Upper lobe of left lung (tissue), 6 donors: ENCODE measurements at regions not wholly inside any gene's neighbourhood (a gene's known extent, or its start where the extent isn't known, plus 50 kb on each side); places are given as distances from the start of the nearest gene placed in this dataset.

Experiments used
- ATAC-seq, 2 donors: fragments of 200-7000 bp; cut with Tn5 transposase; one replicate each; pipeline ENCODE4 v1.9.1; 2022; ENCODE audit warnings: mild to moderate bottlenecking in 2 of 2, moderate library complexity in 2 of 2; ENCODE audit not compliant: low FRiP score in 2 of 2
- DNase-seq, 2 donors: peaks; one replicate each; pipeline ENCODE4 v3.0.0-alpha.2; 2019 to 2020
- H3K27ac ChIP-seq, 4 donors: fragments of 200-600 bp; sonication (generic); one replicate each; pipeline ENCODE4 v1.5.1; 2016 to 2019
- H3K27me3 ChIP-seq, 4 donors: fragments of 200-600 bp; sonication (generic); one replicate each; pipeline ENCODE4 v1.5.1; 2017 to 2019
- H3K36me3 ChIP-seq, 4 donors: fragments of 200-600 bp; sonication (generic); one replicate each; pipeline ENCODE4 v1.5.1; 2016 to 2019
- H3K4me1 ChIP-seq, 4 donors: fragments of 200-600 bp; sonication (generic); one replicate each; pipeline ENCODE4 v1.5.1; 2018 to 2019
- H3K4me3 ChIP-seq, 4 donors: fragments of 200-600 bp; sonication (generic); one replicate each; pipeline ENCODE4 v1.5.1; 2017 to 2019; ENCODE audit warnings: mild to moderate bottlenecking in 2 of 4, moderate library complexity in 1 of 4
- H3K9me3 ChIP-seq, 4 donors: fragments of 200-600 bp; sonication (generic); one replicate each; pipeline ENCODE4 v1.5.1; 2018 to 2019
- CTCF ChIP-seq, 6 experiments: fragments of 450-650 bp in 4 of 6; fragments of 200-600 bp in 2 of 6; sonication (generic) in 2 of 6; IDR thresholded peaks; one replicate each; pipeline ENCODE4 v1.5.1; 2016 to 2019; ENCODE audit warnings: antibody characterized with exemption in 6 of 6
- EP300 ChIP-seq, 4 donors: sonication (generic); formaldehyde crosslinking; IDR thresholded peaks; one replicate each; pipeline ENCODE4 v1.5.1; 2017; ENCODE audit warnings: antibody characterized with exemption in 4 of 4, control low read depth in 2 of 4
- POLR2A ChIP-seq, 4 donors: fragments of 450-650 bp; IDR thresholded peaks; one replicate each; pipeline ENCODE4 v1.5.1; 2016 to 2017; ENCODE audit warnings: antibody characterized with exemption in 4 of 4, mild to moderate bottlenecking in 2 of 4
- POLR2AphosphoS5 ChIP-seq, 2 donors: sonication (generic); formaldehyde crosslinking; IDR thresholded peaks; one replicate each; pipeline ENCODE4 v1.5.1; 2017; ENCODE audit warnings: antibody characterized with exemption in 2 of 2
- WGBS, 2 donors: methylation state at CpG; one replicate each; pipeline ENCODE4 v1.1.5; 2017 to 2018; 5-methylcytosine and 5-hydroxymethylcytosine counted together
- donor health status: DM: no; HTN: no; CAD: no; lungs with moderate emphysema.
- donor health status: DM: no; HTN: yes; CAD: no; lungs with severe emphysema.

- Histone ChIP-seq H3K27ac (no peak overlapping the region), H3K4me3 (no peak overlapping the region), H3K27me3 (no peaks in the 10 kb centered on the region), H3K36me3 (no peaks in the 10 kb centered on the region), H3K4me1 (peaks cover 18 to 25% (median 21%) of the 10 kb centered on the region in 4 donors), H3K9me3 (no peaks in the 10 kb centered on the region)
- TF ChIP-seq CTCF (IDR thresholded peaks at IDR 0.05): no peak
- no peak for TF ChIP-seq EP300 (IDR thresholded peaks at IDR 0.05)
- no peak for TF ChIP-seq POLR2AphosphoS5 (IDR thresholded peaks at IDR 0.05)
- no peak for TF ChIP-seq POLR2A (IDR thresholded peaks at IDR 0.05)
- WGBS, 2 donors: 92 to 98% methylated on average over 1 of the region's 1 CpG
- ATAC-seq (no peak), DNase-seq (no peak)
Measured at GRCh38 chr2:226127682-226128081, 671.9 kb downstream of the IRS1 start.

GRCh38 chr2:226126104-226126503, 673.5 kb downstream of the IRS1 start:
- no peaks in the 10 kb centered on the region for H3K27me3 ChIP-seq
- H3K36me3 ChIP-seq: no peaks in the 10 kb centered on the region
- TF ChIP-seq POLR2A (IDR thresholded peaks at IDR 0.05) (no peak), EP300 (IDR thresholded peaks at IDR 0.05) (no peak), CTCF (IDR thresholded peaks at IDR 0.05) (no peak), POLR2AphosphoS5 (IDR thresholded peaks at IDR 0.05) (no peak)
- H3K4me3 ChIP-seq: no peak overlapping the region
- H3K9me3 ChIP-seq: no peaks in the 10 kb centered on the region
- ATAC-seq (no peak), DNase-seq (no peak)
- WGBS, 2 donors: 86 to 93% methylated on average over 1 of the region's 1 CpG
- H3K4me1 ChIP-seq: peaks cover 16 to 26% (median 19%) of the 10 kb centered on the region in 4 donors
- no peak overlapping the region for H3K27ac ChIP-seq

DNA sequence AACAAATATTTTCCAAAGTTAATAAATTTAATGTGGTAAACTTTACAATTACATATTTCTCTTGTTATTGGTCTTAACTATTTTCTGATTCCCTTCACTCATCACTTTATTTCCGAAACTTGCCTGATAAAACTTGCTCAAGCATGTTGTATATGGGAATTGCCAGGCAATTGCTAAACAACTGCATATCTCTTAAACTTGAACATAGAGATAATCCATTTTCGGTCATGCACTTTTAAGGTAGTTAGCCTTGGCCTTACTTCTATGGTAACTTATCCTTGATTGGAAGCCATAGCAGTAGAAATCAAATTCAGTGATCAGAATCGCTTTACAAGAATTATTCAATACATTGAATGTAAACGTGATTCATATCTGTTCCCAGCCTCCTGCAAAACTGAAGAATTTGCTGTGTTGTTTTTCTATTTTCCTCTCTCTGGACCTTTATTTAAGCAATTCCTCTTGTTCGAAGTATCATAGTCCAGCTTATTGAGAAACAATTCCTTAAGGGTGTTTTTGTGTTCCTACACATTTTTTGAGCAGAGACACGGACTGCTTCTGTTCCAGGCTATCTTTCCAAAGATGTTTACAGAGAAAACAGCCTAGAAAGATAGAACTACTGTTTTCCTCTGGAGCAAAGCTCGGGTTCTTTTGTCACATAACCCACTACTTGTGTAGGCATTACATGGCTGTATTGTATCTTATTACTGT, 674.3 kb downstream of the IRS1 start:
- H3K9me3 ChIP-seq: no peaks in the 10 kb centered on the region
- WGBS, 2 donors: 76 to 84% methylated on average over 7 of the region's 7 CpGs
- no peak for DNase-seq
- no peak for TF ChIP-seq EP300 (IDR thresholded peaks at IDR 0.05)
- TF ChIP-seq POLR2AphosphoS5 (IDR thresholded peaks at IDR 0.05): no peak
- no peak for TF ChIP-seq POLR2A (IDR thresholded peaks at IDR 0.05)
- TF ChIP-seq CTCF (IDR thresholded peaks at IDR 0.05): no peak
- peaks cover 15 to 26% (median 18%) of the 10 kb centered on the region in 4 donors for H3K4me1 ChIP-seq
- H3K27me3 ChIP-seq: no peaks in the 10 kb centered on the region
- no peak overlapping the region for H3K27ac ChIP-seq
- no peaks in the 10 kb centered on the region for H3K36me3 ChIP-seq
- ATAC-seq: peak in 1 of 2 donors; percentile 16
- H3K4me3 ChIP-seq: no peak overlapping the region

DNA sequence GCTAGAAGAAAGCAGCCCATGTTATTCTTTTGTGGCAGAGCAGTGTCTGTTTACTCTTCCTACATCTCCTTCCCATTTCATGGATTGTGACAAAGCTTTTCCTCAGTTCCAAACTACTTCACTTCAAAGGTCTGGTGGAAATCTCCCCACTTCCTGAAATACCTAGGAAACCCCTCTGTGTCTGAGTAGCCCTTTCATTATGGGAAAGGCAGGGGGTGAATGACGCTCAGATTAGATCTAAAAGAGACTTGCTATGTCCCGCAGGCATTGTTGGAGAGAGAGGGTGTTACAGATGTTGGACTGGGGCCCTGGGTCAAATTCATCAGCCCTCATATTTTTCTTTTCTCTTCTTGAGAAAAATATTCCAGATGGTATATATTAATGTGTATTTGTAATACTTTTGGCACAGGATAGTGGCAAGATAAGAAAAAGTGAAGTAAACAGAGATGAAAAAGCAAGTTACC, 675.0 kb downstream of the IRS1 start:
- DNase-seq: no peak
- no peak for TF ChIP-seq POLR2A (IDR thresholded peaks at IDR 0.05)
- peak in 1 of 2 donors; percentile 72 for ATAC-seq
- Histone ChIP-seq H3K4me1 (peaks cover 15 to 26% (median 18%) of the 10 kb centered on the region in 4 donors), H3K9me3 (no peaks in the 10 kb centered on the region), H3K27ac (peak overlapping the region in 2 of 4 donors; percentile 9 to 19), H3K27me3 (no peaks in the 10 kb centered on the region), H3K36me3 (no peaks in the 10 kb centered on the region), H3K4me3 (no peak overlapping the region)
- 42 to 43% methylated on average over 2 of the region's 2 CpGs for whole genome bisulfite sequencing, 2 donors

DNA sequence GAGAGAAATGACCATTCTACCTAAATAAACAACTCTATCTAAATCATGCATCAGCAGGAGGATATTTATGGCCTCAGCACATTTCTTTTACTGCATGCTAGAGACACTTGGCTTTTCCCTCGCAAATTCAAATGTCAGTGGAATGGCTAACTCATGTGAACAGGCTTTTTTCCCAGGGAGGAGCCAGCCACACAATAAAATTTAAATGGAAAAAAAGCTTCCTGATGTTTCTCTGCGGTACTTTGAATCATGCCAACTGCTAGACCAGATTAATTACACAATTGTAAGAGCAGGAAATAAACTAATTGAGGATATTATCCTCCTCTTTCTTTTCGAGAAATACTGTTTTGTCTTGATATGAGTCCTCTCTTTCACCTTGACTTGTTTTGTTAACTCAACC, 676.3 kb downstream of the IRS1 start:
- DNase-seq (no peak), ATAC-seq (no peak)
- Histone ChIP-seq H3K4me1 (peaks cover 15 to 30% (median 25%) of the 10 kb centered on the region in 4 donors), H3K36me3 (no peaks in the 10 kb centered on the region), H3K9me3 (no peaks in the 10 kb centered on the region), H3K27ac (peak overlapping the region in 2 of 4 donors; percentile 6 to 16), H3K4me3 (no peak overlapping the region), H3K27me3 (no peaks in the 10 kb centered on the region)
- TF ChIP-seq EP300 (IDR thresholded peaks at IDR 0.05): no peak
- TF ChIP-seq CTCF (IDR thresholded peaks at IDR 0.05): no peak
- TF ChIP-seq POLR2AphosphoS5 (IDR thresholded peaks at IDR 0.05): no peak
- TF ChIP-seq POLR2A (IDR thresholded peaks at IDR 0.05): no peak
- WGBS, 2 donors: 10 to 14% methylated on average over 3 of the region's 3 CpGs
